ENCODE measurements at regions not wholly inside any gene's neighbourhood (a gene's known extent, or its start where the extent isn't known, plus 50 kb on each side); places are given as distances from the start of the nearest gene placed in this dataset.

DNA sequence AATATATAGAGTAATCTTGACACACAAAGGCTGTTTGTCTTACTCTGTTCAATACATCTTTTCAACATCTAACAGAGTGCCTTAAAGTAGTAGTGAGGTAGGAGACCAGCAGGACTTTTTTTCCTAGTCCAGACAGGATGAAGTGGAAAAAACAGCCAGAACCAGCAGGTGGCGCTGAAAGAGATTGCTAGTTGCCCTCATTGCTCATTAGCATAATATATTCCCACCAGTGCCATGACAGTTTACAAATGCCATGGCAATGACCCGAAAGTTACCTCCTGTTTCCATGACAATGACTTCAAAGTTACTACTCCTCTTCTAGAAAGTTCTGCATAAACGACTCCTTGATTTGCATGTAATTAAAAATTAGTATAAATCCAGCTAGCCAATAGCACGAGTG, 387.4 kb downstream of the ACTL7B start:
- BruUV-seq (replicated peaks) = no TSS peak
- Mint-ChIP-seq H3K4me3 (ENCODE audit: low read depth, unreplicated experiment) (no peak overlapping the region), H3K9me3 (ENCODE audit: low read depth, unreplicated experiment) (no peaks in the 10 kb centered on the region), H3K27me3 (ENCODE audit: unreplicated experiment) (no peaks in the 10 kb centered on the region), H3K27ac (ENCODE audit: unreplicated experiment) (no peak overlapping the region), H3K36me3 (ENCODE audit: insufficient read depth, unreplicated experiment) (no peaks in the 10 kb centered on the region), H3K4me1 (ENCODE audit: low read depth, unreplicated experiment) (peaks cover 28% of the 10 kb centered on the region)
- TF ChIP-seq, protein P1, sequence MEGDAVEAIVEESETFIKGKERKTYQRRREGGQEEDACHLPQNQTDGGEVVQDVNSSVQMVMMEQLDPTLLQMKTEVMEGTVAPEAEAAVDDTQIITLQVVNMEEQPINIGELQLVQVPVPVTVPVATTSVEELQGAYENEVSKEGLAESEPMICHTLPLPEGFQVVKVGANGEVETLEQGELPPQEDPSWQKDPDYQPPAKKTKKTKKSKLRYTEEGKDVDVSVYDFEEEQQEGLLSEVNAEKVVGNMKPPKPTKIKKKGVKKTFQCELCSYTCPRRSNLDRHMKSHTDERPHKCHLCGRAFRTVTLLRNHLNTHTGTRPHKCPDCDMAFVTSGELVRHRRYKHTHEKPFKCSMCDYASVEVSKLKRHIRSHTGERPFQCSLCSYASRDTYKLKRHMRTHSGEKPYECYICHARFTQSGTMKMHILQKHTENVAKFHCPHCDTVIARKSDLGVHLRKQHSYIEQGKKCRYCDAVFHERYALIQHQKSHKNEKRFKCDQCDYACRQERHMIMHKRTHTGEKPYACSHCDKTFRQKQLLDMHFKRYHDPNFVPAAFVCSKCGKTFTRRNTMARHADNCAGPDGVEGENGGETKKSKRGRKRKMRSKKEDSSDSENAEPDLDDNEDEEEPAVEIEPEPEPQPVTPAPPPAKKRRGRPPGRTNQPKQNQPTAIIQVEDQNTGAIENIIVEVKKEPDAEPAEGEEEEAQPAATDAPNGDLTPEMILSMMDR (IDR thresholded peaks at IDR 0.05; ENCODE audit: unreplicated experiment) = no peak
- intact Hi-C loops (cut with micrococcal nuclease; ENCODE audit: unreplicated experiment) = no loop called here
- peak; percentile 42 for DNase-seq
- CTCF ChIA-PET = interaction anchor here (1.3 kb wide), 1 partner anchor 81 kb away, joined by 4 read pairs; no protein-coding TSS in a partner anchor

DNA sequence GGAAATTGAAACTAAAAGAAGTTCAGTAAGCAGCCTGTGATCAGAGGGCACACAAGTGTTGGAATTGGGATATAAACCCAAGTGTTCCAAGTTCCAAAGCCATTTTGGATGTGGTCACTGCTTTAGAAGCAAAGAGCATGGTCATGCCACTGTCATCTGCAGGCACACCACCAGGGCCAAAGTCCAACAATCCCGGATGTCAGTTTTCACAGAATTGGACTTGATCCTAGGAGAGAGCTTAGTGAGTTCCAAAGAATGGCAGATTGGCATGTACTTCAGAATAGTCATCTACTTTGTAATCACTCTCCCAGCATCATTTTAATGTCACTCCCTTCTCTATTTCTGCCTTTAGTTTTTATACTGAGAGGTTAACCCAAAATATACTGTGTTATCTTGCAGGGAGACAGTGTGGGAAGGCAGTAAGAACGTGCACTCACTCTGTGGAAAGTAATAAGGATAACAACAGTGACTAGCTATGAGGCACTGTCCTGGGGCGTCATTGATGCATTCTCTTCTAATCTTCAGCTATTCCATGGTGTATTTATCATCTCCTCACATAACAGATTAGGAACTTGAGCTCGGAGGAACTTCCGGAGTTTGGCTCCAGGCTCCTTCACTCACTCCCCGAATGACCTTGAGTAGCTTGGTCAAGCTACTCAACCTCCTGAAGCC, 388.0 kb downstream of the ACTL7B start:
- CTCF ChIA-PET = interaction anchor here (1.3 kb wide), 1 partner anchor 81 kb away, joined by 4 read pairs; no protein-coding TSS in a partner anchor
- intact Hi-C loops (cut with micrococcal nuclease; ENCODE audit: unreplicated experiment) = no loop called here
- Mint-ChIP-seq H3K4me1 (ENCODE audit: low read depth, unreplicated experiment) (peaks cover 22% of the 10 kb centered on the region), H3K27ac (ENCODE audit: unreplicated experiment) (no peak overlapping the region), H3K4me3 (ENCODE audit: low read depth, unreplicated experiment) (no peak overlapping the region), H3K36me3 (ENCODE audit: insufficient read depth, unreplicated experiment) (no peaks in the 10 kb centered on the region), H3K9me3 (ENCODE audit: low read depth, unreplicated experiment) (no peaks in the 10 kb centered on the region), H3K27me3 (ENCODE audit: unreplicated experiment) (no peaks in the 10 kb centered on the region)
- no peak for DNase-seq
- TF ChIP-seq, protein P1 (IDR thresholded peaks at IDR 0.05; ENCODE audit: unreplicated experiment) = no peak
- BruUV-seq (replicated peaks) = no TSS peak

DNA sequence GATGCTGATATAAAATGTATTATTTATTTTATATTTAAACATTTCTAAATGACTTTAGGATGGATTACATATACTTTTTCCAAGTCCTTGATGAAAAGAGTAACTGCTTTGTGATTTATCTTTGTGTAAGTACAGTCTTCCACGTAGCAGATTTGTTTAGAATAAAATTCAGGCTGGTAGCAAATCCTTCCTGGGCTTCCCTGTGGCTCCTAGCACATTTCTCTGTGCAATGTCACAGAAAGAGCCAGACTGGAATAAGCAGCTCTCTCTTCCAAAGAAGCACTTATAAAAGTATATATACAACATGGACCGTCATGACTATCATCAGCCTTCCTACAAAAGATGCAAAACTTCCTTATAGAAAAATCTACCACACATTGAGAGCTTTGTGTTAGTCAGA, 388.6 kb downstream of the ACTL7B start:
- no peak overlapping the region for H3K27ac Mint-ChIP-seq (ENCODE audit: unreplicated experiment)
- H3K4me3 Mint-ChIP-seq (ENCODE audit: low read depth, unreplicated experiment) = no peak overlapping the region
- BruUV-seq (replicated peaks) = no TSS peak
- CTCF ChIA-PET = interaction anchor here (1.3 kb wide), 1 partner anchor 82 kb away, joined by 4 read pairs; no protein-coding TSS in a partner anchor
- intact Hi-C loops (cut with micrococcal nuclease; ENCODE audit: unreplicated experiment) = no loop called here
- TF ChIP-seq, protein P1 (IDR thresholded peaks at IDR 0.05; ENCODE audit: unreplicated experiment) = no peak
- no peaks in the 10 kb centered on the region for H3K9me3 Mint-ChIP-seq (ENCODE audit: low read depth, unreplicated experiment)
- no peak for DNase-seq
- H3K36me3 Mint-ChIP-seq (ENCODE audit: insufficient read depth, unreplicated experiment) = no peaks in the 10 kb centered on the region
- no peaks in the 10 kb centered on the region for H3K27me3 Mint-ChIP-seq (ENCODE audit: unreplicated experiment)
- H3K4me1 Mint-ChIP-seq (ENCODE audit: low read depth, unreplicated experiment) = peaks cover 20% of the 10 kb centered on the region

DNA sequence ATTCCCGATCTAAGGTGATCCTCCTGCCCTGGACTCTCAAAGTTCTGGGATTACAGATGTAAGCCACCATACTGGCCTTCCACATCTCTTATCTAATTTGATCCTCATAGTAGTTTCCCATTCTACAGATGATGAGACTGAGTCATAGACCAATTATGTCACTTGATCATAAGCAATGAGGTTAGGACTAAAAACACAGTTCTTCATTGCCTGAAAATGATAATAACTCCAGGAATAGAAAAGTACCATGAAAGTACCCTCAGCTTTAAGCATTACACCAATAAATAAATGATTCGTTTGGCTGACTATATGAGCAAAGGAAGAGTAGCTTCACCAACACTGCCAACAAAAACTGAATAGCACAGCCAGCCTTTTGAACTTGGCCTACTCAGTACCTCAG, 389.5 kb downstream of the ACTL7B start:
- Mint-ChIP-seq H3K27me3 (ENCODE audit: unreplicated experiment) (no peaks in the 10 kb centered on the region), H3K36me3 (ENCODE audit: insufficient read depth, unreplicated experiment) (no peaks in the 10 kb centered on the region), H3K9me3 (ENCODE audit: low read depth, unreplicated experiment) (no peaks in the 10 kb centered on the region), H3K27ac (ENCODE audit: unreplicated experiment) (no peak overlapping the region), H3K4me3 (ENCODE audit: low read depth, unreplicated experiment) (no peak overlapping the region), H3K4me1 (ENCODE audit: low read depth, unreplicated experiment) (peaks cover 20% of the 10 kb centered on the region)
- no TSS peak for BruUV-seq (replicated peaks)
- CTCF ChIA-PET = no interaction called here
- intact Hi-C loops (cut with micrococcal nuclease; ENCODE audit: unreplicated experiment) = no loop called here
- TF ChIP-seq, protein P1 (IDR thresholded peaks at IDR 0.05; ENCODE audit: unreplicated experiment) = no peak
- no peak for DNase-seq
